Fibroblast of lung (primary cell): ENCODE measurements at regions not wholly inside any gene's neighbourhood (a gene's known extent, or its start where the extent isn't known, plus 50 kb on each side); places are given as distances from the start of the nearest gene placed in this dataset.

ENCODE experiments used
- CTCF ChIP-seq, 2 donors: IDR thresholded peaks in 1 of 2; conservative IDR thresholded peaks in 1 of 2; 1 replicate in 1 of 2; 2 replicates in 1 of 2; pipeline ENCODE4 v1.5.1; 2011 to 2012; ENCODE audit warnings: low read length in 2 of 2, control low read depth in 1 of 2, inconsistent platforms in 1 of 2, low read depth in 1 of 2, mild to moderate bottlenecking in 1 of 2
- EZH2 ChIP-seq: IDR thresholded peaks from 2 replicates; pipeline ENCODE4 v1.5.1; 2012; ENCODE audit warnings: low read length, control low read depth, mild to moderate bottlenecking; ENCODE audit errors: missing control alignments

- TF ChIP-seq CTCF (conservative IDR thresholded peaks at IDR 0.05 in 1 of 2, IDR thresholded peaks at IDR 0.05 in 1 of 2; ENCODE audit: low read depth in 1 of 2, low read length in 2 of 2), result no peak
- TF ChIP-seq EZH2, result no peak
These were observed 569.5 kb downstream of the MN1 start for GRCh38 chr22:27232077-27232476.
